ENCODE measurements at regions not wholly inside any gene's neighbourhood (a gene's known extent, or its start where the extent isn't known, plus 50 kb on each side); places are given as distances from the start of the nearest gene placed in this dataset.

DNA sequence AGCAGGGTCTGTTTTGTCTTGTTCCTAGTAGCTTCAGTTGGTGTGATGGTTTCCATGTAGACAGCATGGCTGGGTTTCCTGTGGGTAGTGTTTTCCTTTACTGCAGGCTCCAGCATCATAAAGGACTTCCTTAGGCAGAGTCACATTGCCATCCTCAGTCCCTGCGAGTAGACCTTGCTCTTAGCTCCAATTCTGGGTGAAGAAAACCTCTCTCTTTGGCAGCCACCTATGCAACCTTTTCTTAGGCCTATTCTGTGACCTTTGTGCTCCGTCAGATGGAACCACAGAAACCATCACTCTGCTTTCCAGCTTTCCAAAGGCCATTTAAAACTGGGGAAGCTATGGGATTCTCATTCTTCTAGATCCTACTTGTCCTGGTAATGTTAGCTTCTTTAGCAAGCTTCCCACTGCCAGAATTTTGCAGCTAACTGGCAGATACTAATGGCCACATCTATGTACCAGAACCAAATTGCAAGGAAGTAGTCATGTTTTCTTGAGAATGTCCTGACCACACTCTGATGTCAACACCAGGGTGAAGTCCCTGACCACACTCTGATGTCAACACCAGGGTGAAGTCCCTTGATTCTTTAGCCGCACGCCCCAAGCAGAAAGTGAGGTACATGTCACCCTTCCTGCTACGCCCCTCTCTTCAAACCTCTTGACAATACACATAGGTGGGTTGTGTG lies 646.6 kb upstream of the HS3ST5 start:
- no peaks in the 10 kb centered on the region for H3K79me2 ChIP-seq (replicated peaks; ENCODE audit: insufficient read depth)
- no peak for DNase-seq (ENCODE audit: low spot score)
- H3K36me3 ChIP-seq (ENCODE audit: insufficient read depth), result no peaks in the 10 kb centered on the region
- Mint-ChIP-seq H3K36me3 (ENCODE audit: low read depth) (no peaks in the 10 kb centered on the region), H3K27me3 (ENCODE audit: insufficient read depth, low read depth, poor library complexity) (peaks cover 2% of the 10 kb centered on the region), H3K4me1 (peaks cover 5% of the 10 kb centered on the region; the same call in 2 of the 3 replicates), H3K27ac (no peak overlapping the region), H3K9me3 (no peaks in the 10 kb centered on the region; the same call in 2 of the 3 replicates), H3K4me3 (no peak overlapping the region)
- no peak for ATAC-seq
- no peak overlapping the region for H3K4me2 ChIP-seq
- no peaks in the 10 kb centered on the region for H3K9me2 ChIP-seq (ENCODE audit: insufficient read depth)
- no peak overlapping the region for H3K27ac ChIP-seq (ENCODE audit: low read depth)
- no peak overlapping the region for H2AFZ ChIP-seq
- no peak overlapping the region for H3K4me3 ChIP-seq
- no peaks in the 10 kb centered on the region for H4K20me1 ChIP-seq (replicated peaks; ENCODE audit: insufficient read depth)
- TF ChIP-seq STAT1 (IDR thresholded peaks at IDR 0.05; ENCODE audit: unreplicated experiment) (no peak), EZH2phosphoT487 (IDR thresholded peaks at IDR 0.05; ENCODE audit: unreplicated experiment) (no peak), JUNB (IDR thresholded peaks at IDR 0.05; ENCODE audit: unreplicated experiment) (no peak), CREB1 (CRISPR knock-in tag; IDR thresholded peaks at IDR 0.05; ENCODE audit: low read depth) (no peak), ZNF331 (CRISPR knock-in tag; IDR thresholded peaks at IDR 0.05; ENCODE audit: low read depth) (no peak), EZH2 (IDR thresholded peaks at IDR 0.05; ENCODE audit: low read depth, unreplicated experiment) (no peak), POLR2AphosphoS5 (IDR thresholded peaks at IDR 0.05; ENCODE audit: low read depth) (no peak)
- TF ChIP-seq, protein P1, sequence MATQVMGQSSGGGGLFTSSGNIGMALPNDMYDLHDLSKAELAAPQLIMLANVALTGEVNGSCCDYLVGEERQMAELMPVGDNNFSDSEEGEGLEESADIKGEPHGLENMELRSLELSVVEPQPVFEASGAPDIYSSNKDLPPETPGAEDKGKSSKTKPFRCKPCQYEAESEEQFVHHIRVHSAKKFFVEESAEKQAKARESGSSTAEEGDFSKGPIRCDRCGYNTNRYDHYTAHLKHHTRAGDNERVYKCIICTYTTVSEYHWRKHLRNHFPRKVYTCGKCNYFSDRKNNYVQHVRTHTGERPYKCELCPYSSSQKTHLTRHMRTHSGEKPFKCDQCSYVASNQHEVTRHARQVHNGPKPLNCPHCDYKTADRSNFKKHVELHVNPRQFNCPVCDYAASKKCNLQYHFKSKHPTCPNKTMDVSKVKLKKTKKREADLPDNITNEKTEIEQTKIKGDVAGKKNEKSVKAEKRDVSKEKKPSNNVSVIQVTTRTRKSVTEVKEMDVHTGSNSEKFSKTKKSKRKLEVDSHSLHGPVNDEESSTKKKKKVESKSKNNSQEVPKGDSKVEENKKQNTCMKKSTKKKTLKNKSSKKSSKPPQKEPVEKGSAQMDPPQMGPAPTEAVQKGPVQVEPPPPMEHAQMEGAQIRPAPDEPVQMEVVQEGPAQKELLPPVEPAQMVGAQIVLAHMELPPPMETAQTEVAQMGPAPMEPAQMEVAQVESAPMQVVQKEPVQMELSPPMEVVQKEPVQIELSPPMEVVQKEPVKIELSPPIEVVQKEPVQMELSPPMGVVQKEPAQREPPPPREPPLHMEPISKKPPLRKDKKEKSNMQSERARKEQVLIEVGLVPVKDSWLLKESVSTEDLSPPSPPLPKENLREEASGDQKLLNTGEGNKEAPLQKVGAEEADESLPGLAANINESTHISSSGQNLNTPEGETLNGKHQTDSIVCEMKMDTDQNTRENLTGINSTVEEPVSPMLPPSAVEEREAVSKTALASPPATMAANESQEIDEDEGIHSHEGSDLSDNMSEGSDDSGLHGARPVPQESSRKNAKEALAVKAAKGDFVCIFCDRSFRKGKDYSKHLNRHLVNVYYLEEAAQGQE (IDR thresholded peaks at IDR 0.05; ENCODE audit: unreplicated experiment), result no peak
- TF ChIP-seq, protein P2, sequence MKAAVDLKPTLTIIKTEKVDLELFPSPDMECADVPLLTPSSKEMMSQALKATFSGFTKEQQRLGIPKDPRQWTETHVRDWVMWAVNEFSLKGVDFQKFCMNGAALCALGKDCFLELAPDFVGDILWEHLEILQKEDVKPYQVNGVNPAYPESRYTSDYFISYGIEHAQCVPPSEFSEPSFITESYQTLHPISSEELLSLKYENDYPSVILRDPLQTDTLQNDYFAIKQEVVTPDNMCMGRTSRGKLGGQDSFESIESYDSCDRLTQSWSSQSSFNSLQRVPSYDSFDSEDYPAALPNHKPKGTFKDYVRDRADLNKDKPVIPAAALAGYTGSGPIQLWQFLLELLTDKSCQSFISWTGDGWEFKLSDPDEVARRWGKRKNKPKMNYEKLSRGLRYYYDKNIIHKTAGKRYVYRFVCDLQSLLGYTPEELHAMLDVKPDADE (IDR thresholded peaks at IDR 0.05), result no peak
- no peaks in the 10 kb centered on the region for H3F3A ChIP-seq (replicated peaks; ENCODE audit: low read depth)
- H3K27me3 ChIP-seq (ENCODE audit: insufficient read depth), result no peaks in the 10 kb centered on the region
- no peaks in the 10 kb centered on the region; the same call in 1 of the 2 replicates for H3K4me1 ChIP-seq (ENCODE audit: insufficient read depth)

DNA sequence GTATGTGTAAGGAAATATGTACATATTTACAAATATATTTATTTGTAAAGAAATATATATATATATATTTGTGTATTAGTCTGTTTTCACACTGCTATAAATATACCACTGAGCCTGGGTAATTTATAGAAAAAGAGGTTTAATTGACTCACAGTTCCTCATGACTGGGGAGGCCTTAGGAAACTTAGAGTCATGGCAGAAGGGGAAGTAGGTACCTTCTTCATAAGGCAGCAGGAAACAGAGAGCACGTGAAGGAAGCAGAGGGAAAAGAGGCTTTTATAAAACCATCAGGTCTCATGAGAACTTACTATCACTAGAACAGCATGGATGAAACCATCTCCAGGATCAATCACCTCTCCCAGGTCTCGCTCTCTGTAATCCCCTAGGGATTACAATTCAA lies 644.5 kb upstream of the HS3ST5 start:
- Mint-ChIP-seq H3K27me3 (ENCODE audit: insufficient read depth, low read depth, poor library complexity) (peaks cover 2% of the 10 kb centered on the region), H3K4me3 (no peak overlapping the region), H3K36me3 (ENCODE audit: low read depth) (no peaks in the 10 kb centered on the region), H3K9me3 (no peaks in the 10 kb centered on the region; the same call in 2 of the 3 replicates), H3K4me1 (no peaks in the 10 kb centered on the region), H3K27ac (no peak overlapping the region)
- no peak overlapping the region for H3K4me2 ChIP-seq
- DNase-seq (ENCODE audit: low spot score), result no peak
- H3K27me3 ChIP-seq (ENCODE audit: insufficient read depth), result no peaks in the 10 kb centered on the region
- H3K4me1 ChIP-seq (ENCODE audit: insufficient read depth), result no peaks in the 10 kb centered on the region
- no peaks in the 10 kb centered on the region for H3F3A ChIP-seq (replicated peaks; ENCODE audit: low read depth)
- no peaks in the 10 kb centered on the region for H3K36me3 ChIP-seq (ENCODE audit: insufficient read depth)
- no peaks in the 10 kb centered on the region for H4K20me1 ChIP-seq (replicated peaks; ENCODE audit: insufficient read depth)
- H3K4me3 ChIP-seq, result no peak overlapping the region
- no peaks in the 10 kb centered on the region for H3K79me2 ChIP-seq (replicated peaks; ENCODE audit: insufficient read depth)
- no peaks in the 10 kb centered on the region for H3K9me2 ChIP-seq (ENCODE audit: insufficient read depth)
- H3K27ac ChIP-seq (ENCODE audit: low read depth), result no peak overlapping the region
- no peak overlapping the region for H2AFZ ChIP-seq
- ATAC-seq, result no peak
- no peak for TF ChIP-seq CREB1 (CRISPR knock-in tag; IDR thresholded peaks at IDR 0.05; ENCODE audit: low read depth)
- no peak for TF ChIP-seq JUNB (IDR thresholded peaks at IDR 0.05; ENCODE audit: unreplicated experiment)
- no peak for TF ChIP-seq EZH2phosphoT487 (IDR thresholded peaks at IDR 0.05; ENCODE audit: unreplicated experiment)
- no peak for TF ChIP-seq EZH2 (IDR thresholded peaks at IDR 0.05; ENCODE audit: low read depth, unreplicated experiment)
- TF ChIP-seq, protein P3, sequence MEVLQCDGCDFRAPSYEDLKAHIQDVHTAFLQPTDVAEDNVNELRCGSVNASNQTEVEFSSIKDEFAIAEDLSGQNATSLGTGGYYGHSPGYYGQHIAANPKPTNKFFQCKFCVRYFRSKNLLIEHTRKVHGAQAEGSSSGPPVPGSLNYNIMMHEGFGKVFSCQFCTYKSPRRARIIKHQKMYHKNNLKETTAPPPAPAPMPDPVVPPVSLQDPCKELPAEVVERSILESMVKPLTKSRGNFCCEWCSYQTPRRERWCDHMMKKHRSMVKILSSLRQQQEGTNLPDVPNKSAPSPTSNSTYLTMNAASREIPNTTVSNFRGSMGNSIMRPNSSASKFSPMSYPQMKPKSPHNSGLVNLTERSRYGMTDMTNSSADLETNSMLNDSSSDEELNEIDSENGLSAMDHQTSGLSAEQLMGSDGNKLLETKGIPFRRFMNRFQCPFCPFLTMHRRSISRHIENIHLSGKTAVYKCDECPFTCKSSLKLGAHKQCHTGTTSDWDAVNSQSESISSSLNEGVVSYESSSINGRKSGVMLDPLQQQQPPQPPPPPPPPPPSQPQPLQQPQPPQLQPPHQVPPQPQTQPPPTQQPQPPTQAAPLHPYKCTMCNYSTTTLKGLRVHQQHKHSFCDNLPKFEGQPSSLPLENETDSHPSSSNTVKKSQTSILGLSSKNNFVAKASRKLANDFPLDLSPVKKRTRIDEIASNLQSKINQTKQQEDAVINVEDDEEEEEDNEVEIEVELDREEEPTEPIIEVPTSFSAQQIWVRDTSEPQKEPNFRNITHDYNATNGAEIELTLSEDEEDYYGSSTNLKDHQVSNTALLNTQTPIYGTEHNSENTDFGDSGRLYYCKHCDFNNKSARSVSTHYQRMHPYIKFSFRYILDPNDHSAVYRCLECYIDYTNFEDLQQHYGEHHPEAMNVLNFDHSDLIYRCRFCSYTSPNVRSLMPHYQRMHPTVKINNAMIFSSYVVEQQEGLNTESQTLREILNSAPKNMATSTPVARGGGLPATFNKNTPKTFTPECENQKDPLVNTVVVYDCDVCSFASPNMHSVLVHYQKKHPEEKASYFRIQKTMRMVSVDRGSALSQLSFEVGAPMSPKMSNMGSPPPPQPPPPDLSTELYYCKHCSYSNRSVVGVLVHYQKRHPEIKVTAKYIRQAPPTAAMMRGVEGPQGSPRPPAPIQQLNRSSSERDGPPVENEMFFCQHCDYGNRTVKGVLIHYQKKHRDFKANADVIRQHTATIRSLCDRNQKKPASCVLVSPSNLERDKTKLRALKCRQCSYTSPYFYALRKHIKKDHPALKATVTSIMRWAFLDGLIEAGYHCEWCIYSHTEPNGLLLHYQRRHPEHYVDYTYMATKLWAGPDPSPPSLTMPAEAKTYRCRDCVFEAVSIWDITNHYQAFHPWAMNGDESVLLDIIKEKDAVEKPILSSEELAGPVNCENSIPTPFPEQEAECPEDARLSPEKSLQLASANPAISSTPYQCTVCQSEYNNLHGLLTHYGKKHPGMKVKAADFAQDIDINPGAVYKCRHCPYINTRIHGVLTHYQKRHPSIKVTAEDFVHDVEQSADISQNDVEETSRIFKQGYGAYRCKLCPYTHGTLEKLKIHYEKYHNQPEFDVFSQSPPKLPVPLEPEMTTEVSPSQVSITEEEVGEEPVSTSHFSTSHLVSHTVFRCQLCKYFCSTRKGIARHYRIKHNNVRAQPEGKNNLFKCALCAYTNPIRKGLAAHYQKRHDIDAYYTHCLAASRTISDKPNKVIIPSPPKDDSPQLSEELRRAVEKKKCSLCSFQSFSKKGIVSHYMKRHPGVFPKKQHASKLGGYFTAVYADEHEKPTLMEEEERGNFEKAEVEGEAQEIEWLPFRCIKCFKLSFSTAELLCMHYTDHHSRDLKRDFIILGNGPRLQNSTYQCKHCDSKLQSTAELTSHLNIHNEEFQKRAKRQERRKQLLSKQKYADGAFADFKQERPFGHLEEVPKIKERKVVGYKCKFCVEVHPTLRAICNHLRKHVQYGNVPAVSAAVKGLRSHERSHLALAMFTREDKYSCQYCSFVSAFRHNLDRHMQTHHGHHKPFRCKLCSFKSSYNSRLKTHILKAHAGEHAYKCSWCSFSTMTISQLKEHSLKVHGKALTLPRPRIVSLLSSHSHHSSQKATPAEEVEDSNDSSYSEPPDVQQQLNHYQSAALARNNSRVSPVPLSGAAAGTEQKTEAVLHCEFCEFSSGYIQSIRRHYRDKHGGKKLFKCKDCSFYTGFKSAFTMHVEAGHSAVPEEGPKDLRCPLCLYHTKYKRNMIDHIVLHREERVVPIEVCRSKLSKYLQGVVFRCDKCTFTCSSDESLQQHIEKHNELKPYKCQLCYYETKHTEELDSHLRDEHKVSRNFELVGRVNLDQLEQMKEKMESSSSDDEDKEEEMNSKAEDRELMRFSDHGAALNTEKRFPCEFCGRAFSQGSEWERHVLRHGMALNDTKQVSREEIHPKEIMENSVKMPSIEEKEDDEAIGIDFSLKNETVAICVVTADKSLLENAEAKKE (CRISPR knock-in tag; IDR thresholded peaks at IDR 0.05), result no peak

Measured in GM23338 (cell line).